HG03521 (cell line): ENCODE measurements at regions not wholly inside any gene's neighbourhood (a gene's known extent, or its start where the extent isn't known, plus 50 kb on each side); places are given as distances from the start of the nearest gene placed in this dataset.

Experiments used
- ATAC-seq: cut with Tn5 transposase; IDR thresholded peaks from one replicate; pipeline ENCODE4 v1.9.1; 2021; ENCODE audit warnings: mild to moderate bottlenecking, moderate library complexity; ENCODE audit not compliant: unreplicated experiment

- ATAC-seq = no peak
Observed at GRCh38 chr4:137599734-137600133, 67.4 kb upstream of the PCDH18 start.

GRCh38 chr4:137597752-137598430 is 65.6 kb upstream of the PCDH18 start:
- no peak for ATAC-seq

GRCh38 chr4:137587796-137588195 is 55.5 kb upstream of the PCDH18 start:
- ATAC-seq = no peak

GRCh38 chr4:137583671-137584070 is 51.4 kb upstream of the PCDH18 start:
- ATAC-seq = no peak
